GM12891 (cell line): ENCODE measurements at regions not wholly inside any gene's neighbourhood (a gene's known extent, or its start where the extent isn't known, plus 50 kb on each side); places are given as distances from the start of the nearest gene placed in this dataset.

ENCODE experiments used
- PAX5 ChIP-seq: IDR thresholded peaks from 2 replicates; pipeline ENCODE4 v1.6.1; 2011; ENCODE audit warnings: low read length, moderate library complexity, mild to moderate bottlenecking; ENCODE audit not compliant: insufficient read depth, severe bottlenecking
- POLR2A ChIP-seq: IDR thresholded peaks from 2 replicates; pipeline ENCODE4 v1.6.1; 2011; ENCODE audit warnings: low read depth, low read length, control low read depth
- POLR2AphosphoS5 ChIP-seq: IDR thresholded peaks from 2 replicates; pipeline ENCODE4 v1.6.1; 2011; ENCODE audit warnings: low read depth, low read length, control low read depth
- SPI1 ChIP-seq: IDR thresholded peaks from 2 replicates; pipeline ENCODE4 v1.6.1; 2011; ENCODE audit warnings: low read depth, low read length, control low read depth
- TAF1 ChIP-seq: IDR thresholded peaks from 2 replicates; pipeline ENCODE4 v1.6.1; 2011; ENCODE audit warnings: low read depth, low read length, control low read depth

GRCh38 chr4:24743206-24743605 is 52.2 kb upstream of the SOD3 start:
- TF ChIP-seq PAX5 (no peak), POLR2A (no peak), POLR2AphosphoS5 (no peak), TAF1 (no peak), SPI1 (no peak)
